GM23338 (cell line): ENCODE measurements at regions not wholly inside any gene's neighbourhood (a gene's known extent, or its start where the extent isn't known, plus 50 kb on each side); places are given as distances from the start of the nearest gene placed in this dataset.

ENCODE experiments used
- ATAC-seq: fragments of 200-7000 bp; cut with Tn5 transposase; 3 replicates; pipeline ENCODE4 v1.9.1; 2020
- DNase-seq: peaks from one replicate; pipeline ENCODE4 v3.0.0-alpha.2; 2015; ENCODE audit warnings: low spot score
- H2AFZ ChIP-seq: fragments of 200-600 bp; sonication (generic); 2 replicates; pipeline ENCODE4 v1.8.0; 2016; ENCODE audit warnings: antibody characterized with exemption, mild to moderate bottlenecking, moderate library complexity
- H3F3A ChIP-seq: fragments of 200-600 bp; sonication (generic); replicated peaks from 2 replicates; pipeline ENCODE4 v1.8.0; 2017; ENCODE audit warnings: antibody characterized with exemption, mixed run types, low read depth
- H3K27ac ChIP-seq: fragments of 200-600 bp; sonication (generic); 2 replicates; pipeline ENCODE4 v1.6.1; 2016; ENCODE audit warnings: low read depth
- H3K27me3 ChIP-seq: fragments of 200-600 bp; sonication (generic); 2 replicates; pipeline ENCODE4 v1.8.0; 2016; ENCODE audit warnings: mild to moderate bottlenecking, mixed run types, moderate library complexity; ENCODE audit not compliant: insufficient read depth
- H3K36me3 ChIP-seq: fragments of 200-600 bp; sonication (generic); 2 replicates; pipeline ENCODE4 v1.8.0; 2016; ENCODE audit warnings: mild to moderate bottlenecking; ENCODE audit not compliant: insufficient read depth
- H3K4me1 ChIP-seq: fragments of 200-600 bp; sonication (generic); 2 replicates; pipeline ENCODE4 v1.8.0; 2016; ENCODE audit warnings: mild to moderate bottlenecking, moderate library complexity; ENCODE audit not compliant: insufficient read depth
- H3K4me2 ChIP-seq: fragments of 200-600 bp; sonication (generic); 2 replicates; pipeline ENCODE4 v1.7.1; 2017; ENCODE audit warnings: mixed run types
- H3K4me3 ChIP-seq: fragments of 200-600 bp; sonication (generic); 2 replicates; pipeline ENCODE4 v1.6.1; 2016; ENCODE audit warnings: mixed run types
- H3K79me2 ChIP-seq: fragments of 200-600 bp; sonication (generic); replicated peaks from 2 replicates; pipeline ENCODE4 v1.8.0; 2017; ENCODE audit warnings: mild to moderate bottlenecking; ENCODE audit not compliant: insufficient read depth
- H3K9me2 ChIP-seq: fragments of 200-600 bp; sonication (generic); 2 replicates; pipeline ENCODE4 v1.8.0; 2017; ENCODE audit not compliant: insufficient read depth
- H4K20me1 ChIP-seq: fragments of 200-600 bp; sonication (generic); replicated peaks from 2 replicates; pipeline ENCODE4 v1.8.0; 2017; ENCODE audit warnings: mild to moderate bottlenecking; ENCODE audit not compliant: insufficient read depth
- H3K27ac Mint-ChIP-seq: 2 replicates; pipeline ENCODE4 v1.8.0; 2020; ENCODE audit warnings: inconsistent platforms, mild to moderate bottlenecking, moderate library complexity, mixed read lengths
- H3K27me3 Mint-ChIP-seq: 3 replicates; pipeline ENCODE4 v1.8.0; 2022; ENCODE audit warnings: low read depth, mild to moderate bottlenecking, moderate library complexity, mixed read lengths, inconsistent platforms; ENCODE audit not compliant: insufficient read depth, poor library complexity
- H3K36me3 Mint-ChIP-seq: 3 replicates; pipeline ENCODE4 v1.8.0; 2021; ENCODE audit warnings: low read depth, mild to moderate bottlenecking, inconsistent platforms, moderate library complexity, mixed read lengths
- H3K4me1 Mint-ChIP-seq: 3 replicates; pipeline ENCODE4 v1.8.0; 2020; ENCODE audit warnings: mild to moderate bottlenecking, inconsistent platforms, mixed read lengths
- H3K4me3 Mint-ChIP-seq: 3 replicates; pipeline ENCODE4 v1.8.0; 2021; ENCODE audit warnings: moderate library complexity, mild to moderate bottlenecking, inconsistent platforms, mixed read lengths
- H3K9me3 Mint-ChIP-seq: 3 replicates; pipeline ENCODE4 v1.8.0; 2020; ENCODE audit warnings: moderate library complexity, mild to moderate bottlenecking, inconsistent platforms, mixed read lengths
- CREB1 ChIP-seq: fragments of 250-450 bp; sonication (Bioruptor Pico); IDR thresholded peaks from 2 replicates; pipeline ENCODE4 v1.5.0; 2020; ENCODE audit warnings: low read depth, mild to moderate bottlenecking, moderate library complexity
- EZH2 ChIP-seq: fragments of 200-600 bp; sonication (generic); IDR thresholded peaks from one replicate; pipeline ENCODE4 v1.8.0; 2017; ENCODE audit warnings: antibody characterized with exemption, mild to moderate bottlenecking, low read depth; ENCODE audit not compliant: unreplicated experiment
- EZH2phosphoT487 ChIP-seq: fragments of 200-600 bp; sonication (generic); IDR thresholded peaks from one replicate; pipeline ENCODE4 v1.8.1; 2018; ENCODE audit warnings: antibody characterized with exemption; ENCODE audit not compliant: unreplicated experiment
- NANOG ChIP-seq: IDR thresholded peaks from 2 replicates; pipeline ENCODE4 v1.6.1; 2016; ENCODE audit warnings: antibody characterized with exemption, borderline replicate concordance
- POLR2AphosphoS5 ChIP-seq: IDR thresholded peaks from 2 replicates; pipeline ENCODE4 v1.6.1; 2016; ENCODE audit warnings: antibody characterized with exemption, low read depth
- STAT1 ChIP-seq: IDR thresholded peaks from one replicate; pipeline ENCODE4 v1.6.1; 2016; ENCODE audit warnings: antibody characterized with exemption; ENCODE audit not compliant: unreplicated experiment
- ZNF331 ChIP-seq: fragments of 250-450 bp; sonication (Bioruptor Pico); IDR thresholded peaks from 2 replicates; pipeline ENCODE4 v1.5.0; 2020; ENCODE audit warnings: low read depth, mild to moderate bottlenecking, moderate library complexity
- TF ChIP-seq, protein P1 (sequence below), 2 experiments: fragments of 200-600 bp in 1 of 2; sonication (generic) in 1 of 2; conservative IDR thresholded peaks; 2 replicates each; pipeline versions ENCODE4 v1.5.1 to v1.6.1; 2016 to 2017; ENCODE audit warnings: antibody characterized with exemption in 2 of 2, low read depth in 2 of 2, mild to moderate bottlenecking in 2 of 2, moderate library complexity in 1 of 2
- TF ChIP-seq, protein P2 (sequence below): IDR thresholded peaks from one replicate; pipeline ENCODE4 v1.6.1; 2018; ENCODE audit warnings: antibody characterized with exemption; ENCODE audit not compliant: unreplicated experiment
- TF ChIP-seq, protein P3 (sequence below): fragments of 250-450 bp; sonication (Bioruptor Pico); IDR thresholded peaks from 2 replicates; pipeline ENCODE4 v1.5.0; 2020; ENCODE audit warnings: mild to moderate bottlenecking, moderate library complexity

- peaks cover 2% of the 10 kb centered on the region for H3K27me3 Mint-ChIP-seq
- no peak for ATAC-seq
- Histone ChIP-seq H3K27me3 (no peaks in the 10 kb centered on the region), H3F3A (no peaks in the 10 kb centered on the region), H3K4me1 (no peaks in the 10 kb centered on the region), H3K4me3 (no peak overlapping the region), H3K9me2 (peaks cover 12% of the 10 kb centered on the region; the same call in 1 of the 2 replicates), H2AFZ (no peak overlapping the region), H3K36me3 (no peaks in the 10 kb centered on the region), H3K4me2 (no peak overlapping the region), H3K79me2 (no peaks in the 10 kb centered on the region), H4K20me1 (no peaks in the 10 kb centered on the region), H3K27ac (no peak overlapping the region)
- peaks cover 5% of the 10 kb centered on the region; the same call in 2 of the 3 replicates for H3K9me3 Mint-ChIP-seq
- H3K27ac Mint-ChIP-seq = no peak overlapping the region
- H3K4me1 Mint-ChIP-seq = peaks cover 8% of the 10 kb centered on the region; the same call in 2 of the 3 replicates
- H3K36me3 Mint-ChIP-seq = peaks cover 2% of the 10 kb centered on the region; the same call in 1 of the 3 replicates
- DNase-seq = no peak
- TF ChIP-seq, protein P1, sequence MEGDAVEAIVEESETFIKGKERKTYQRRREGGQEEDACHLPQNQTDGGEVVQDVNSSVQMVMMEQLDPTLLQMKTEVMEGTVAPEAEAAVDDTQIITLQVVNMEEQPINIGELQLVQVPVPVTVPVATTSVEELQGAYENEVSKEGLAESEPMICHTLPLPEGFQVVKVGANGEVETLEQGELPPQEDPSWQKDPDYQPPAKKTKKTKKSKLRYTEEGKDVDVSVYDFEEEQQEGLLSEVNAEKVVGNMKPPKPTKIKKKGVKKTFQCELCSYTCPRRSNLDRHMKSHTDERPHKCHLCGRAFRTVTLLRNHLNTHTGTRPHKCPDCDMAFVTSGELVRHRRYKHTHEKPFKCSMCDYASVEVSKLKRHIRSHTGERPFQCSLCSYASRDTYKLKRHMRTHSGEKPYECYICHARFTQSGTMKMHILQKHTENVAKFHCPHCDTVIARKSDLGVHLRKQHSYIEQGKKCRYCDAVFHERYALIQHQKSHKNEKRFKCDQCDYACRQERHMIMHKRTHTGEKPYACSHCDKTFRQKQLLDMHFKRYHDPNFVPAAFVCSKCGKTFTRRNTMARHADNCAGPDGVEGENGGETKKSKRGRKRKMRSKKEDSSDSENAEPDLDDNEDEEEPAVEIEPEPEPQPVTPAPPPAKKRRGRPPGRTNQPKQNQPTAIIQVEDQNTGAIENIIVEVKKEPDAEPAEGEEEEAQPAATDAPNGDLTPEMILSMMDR (conservative IDR thresholded peaks at IDR 0.05; ENCODE audit: low read depth in 2 of 2) = no peak
- no peak for TF ChIP-seq NANOG
- no peak for TF ChIP-seq ZNF331 (CRISPR knock-in tag)
- TF ChIP-seq, protein P2, sequence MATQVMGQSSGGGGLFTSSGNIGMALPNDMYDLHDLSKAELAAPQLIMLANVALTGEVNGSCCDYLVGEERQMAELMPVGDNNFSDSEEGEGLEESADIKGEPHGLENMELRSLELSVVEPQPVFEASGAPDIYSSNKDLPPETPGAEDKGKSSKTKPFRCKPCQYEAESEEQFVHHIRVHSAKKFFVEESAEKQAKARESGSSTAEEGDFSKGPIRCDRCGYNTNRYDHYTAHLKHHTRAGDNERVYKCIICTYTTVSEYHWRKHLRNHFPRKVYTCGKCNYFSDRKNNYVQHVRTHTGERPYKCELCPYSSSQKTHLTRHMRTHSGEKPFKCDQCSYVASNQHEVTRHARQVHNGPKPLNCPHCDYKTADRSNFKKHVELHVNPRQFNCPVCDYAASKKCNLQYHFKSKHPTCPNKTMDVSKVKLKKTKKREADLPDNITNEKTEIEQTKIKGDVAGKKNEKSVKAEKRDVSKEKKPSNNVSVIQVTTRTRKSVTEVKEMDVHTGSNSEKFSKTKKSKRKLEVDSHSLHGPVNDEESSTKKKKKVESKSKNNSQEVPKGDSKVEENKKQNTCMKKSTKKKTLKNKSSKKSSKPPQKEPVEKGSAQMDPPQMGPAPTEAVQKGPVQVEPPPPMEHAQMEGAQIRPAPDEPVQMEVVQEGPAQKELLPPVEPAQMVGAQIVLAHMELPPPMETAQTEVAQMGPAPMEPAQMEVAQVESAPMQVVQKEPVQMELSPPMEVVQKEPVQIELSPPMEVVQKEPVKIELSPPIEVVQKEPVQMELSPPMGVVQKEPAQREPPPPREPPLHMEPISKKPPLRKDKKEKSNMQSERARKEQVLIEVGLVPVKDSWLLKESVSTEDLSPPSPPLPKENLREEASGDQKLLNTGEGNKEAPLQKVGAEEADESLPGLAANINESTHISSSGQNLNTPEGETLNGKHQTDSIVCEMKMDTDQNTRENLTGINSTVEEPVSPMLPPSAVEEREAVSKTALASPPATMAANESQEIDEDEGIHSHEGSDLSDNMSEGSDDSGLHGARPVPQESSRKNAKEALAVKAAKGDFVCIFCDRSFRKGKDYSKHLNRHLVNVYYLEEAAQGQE = no peak
- no peak for TF ChIP-seq CREB1
- no peak for TF ChIP-seq EZH2phosphoT487
- TF ChIP-seq, protein P3, sequence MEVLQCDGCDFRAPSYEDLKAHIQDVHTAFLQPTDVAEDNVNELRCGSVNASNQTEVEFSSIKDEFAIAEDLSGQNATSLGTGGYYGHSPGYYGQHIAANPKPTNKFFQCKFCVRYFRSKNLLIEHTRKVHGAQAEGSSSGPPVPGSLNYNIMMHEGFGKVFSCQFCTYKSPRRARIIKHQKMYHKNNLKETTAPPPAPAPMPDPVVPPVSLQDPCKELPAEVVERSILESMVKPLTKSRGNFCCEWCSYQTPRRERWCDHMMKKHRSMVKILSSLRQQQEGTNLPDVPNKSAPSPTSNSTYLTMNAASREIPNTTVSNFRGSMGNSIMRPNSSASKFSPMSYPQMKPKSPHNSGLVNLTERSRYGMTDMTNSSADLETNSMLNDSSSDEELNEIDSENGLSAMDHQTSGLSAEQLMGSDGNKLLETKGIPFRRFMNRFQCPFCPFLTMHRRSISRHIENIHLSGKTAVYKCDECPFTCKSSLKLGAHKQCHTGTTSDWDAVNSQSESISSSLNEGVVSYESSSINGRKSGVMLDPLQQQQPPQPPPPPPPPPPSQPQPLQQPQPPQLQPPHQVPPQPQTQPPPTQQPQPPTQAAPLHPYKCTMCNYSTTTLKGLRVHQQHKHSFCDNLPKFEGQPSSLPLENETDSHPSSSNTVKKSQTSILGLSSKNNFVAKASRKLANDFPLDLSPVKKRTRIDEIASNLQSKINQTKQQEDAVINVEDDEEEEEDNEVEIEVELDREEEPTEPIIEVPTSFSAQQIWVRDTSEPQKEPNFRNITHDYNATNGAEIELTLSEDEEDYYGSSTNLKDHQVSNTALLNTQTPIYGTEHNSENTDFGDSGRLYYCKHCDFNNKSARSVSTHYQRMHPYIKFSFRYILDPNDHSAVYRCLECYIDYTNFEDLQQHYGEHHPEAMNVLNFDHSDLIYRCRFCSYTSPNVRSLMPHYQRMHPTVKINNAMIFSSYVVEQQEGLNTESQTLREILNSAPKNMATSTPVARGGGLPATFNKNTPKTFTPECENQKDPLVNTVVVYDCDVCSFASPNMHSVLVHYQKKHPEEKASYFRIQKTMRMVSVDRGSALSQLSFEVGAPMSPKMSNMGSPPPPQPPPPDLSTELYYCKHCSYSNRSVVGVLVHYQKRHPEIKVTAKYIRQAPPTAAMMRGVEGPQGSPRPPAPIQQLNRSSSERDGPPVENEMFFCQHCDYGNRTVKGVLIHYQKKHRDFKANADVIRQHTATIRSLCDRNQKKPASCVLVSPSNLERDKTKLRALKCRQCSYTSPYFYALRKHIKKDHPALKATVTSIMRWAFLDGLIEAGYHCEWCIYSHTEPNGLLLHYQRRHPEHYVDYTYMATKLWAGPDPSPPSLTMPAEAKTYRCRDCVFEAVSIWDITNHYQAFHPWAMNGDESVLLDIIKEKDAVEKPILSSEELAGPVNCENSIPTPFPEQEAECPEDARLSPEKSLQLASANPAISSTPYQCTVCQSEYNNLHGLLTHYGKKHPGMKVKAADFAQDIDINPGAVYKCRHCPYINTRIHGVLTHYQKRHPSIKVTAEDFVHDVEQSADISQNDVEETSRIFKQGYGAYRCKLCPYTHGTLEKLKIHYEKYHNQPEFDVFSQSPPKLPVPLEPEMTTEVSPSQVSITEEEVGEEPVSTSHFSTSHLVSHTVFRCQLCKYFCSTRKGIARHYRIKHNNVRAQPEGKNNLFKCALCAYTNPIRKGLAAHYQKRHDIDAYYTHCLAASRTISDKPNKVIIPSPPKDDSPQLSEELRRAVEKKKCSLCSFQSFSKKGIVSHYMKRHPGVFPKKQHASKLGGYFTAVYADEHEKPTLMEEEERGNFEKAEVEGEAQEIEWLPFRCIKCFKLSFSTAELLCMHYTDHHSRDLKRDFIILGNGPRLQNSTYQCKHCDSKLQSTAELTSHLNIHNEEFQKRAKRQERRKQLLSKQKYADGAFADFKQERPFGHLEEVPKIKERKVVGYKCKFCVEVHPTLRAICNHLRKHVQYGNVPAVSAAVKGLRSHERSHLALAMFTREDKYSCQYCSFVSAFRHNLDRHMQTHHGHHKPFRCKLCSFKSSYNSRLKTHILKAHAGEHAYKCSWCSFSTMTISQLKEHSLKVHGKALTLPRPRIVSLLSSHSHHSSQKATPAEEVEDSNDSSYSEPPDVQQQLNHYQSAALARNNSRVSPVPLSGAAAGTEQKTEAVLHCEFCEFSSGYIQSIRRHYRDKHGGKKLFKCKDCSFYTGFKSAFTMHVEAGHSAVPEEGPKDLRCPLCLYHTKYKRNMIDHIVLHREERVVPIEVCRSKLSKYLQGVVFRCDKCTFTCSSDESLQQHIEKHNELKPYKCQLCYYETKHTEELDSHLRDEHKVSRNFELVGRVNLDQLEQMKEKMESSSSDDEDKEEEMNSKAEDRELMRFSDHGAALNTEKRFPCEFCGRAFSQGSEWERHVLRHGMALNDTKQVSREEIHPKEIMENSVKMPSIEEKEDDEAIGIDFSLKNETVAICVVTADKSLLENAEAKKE (CRISPR knock-in tag) = no peak
- no peak for TF ChIP-seq EZH2
- no peak for TF ChIP-seq STAT1
- TF ChIP-seq POLR2AphosphoS5 = no peak
- no peak overlapping the region for H3K4me3 Mint-ChIP-seq
Measured at GRCh38 chr10:33125111-33125510, 167.1 kb upstream of the ITGB1 start.
